IPS DF 6.9 (cell line): ENCODE measurements at regions not wholly inside any gene's neighbourhood (a gene's known extent, or its start where the extent isn't known, plus 50 kb on each side); places are given as distances from the start of the nearest gene placed in this dataset.
"Not testable (repeated sequence)": the region's sequence is repeated elsewhere in the genome, so short reads cannot be mapped to it uniquely, and the experiment has no call there.

Experiments
- DNase-seq: peaks from one replicate; pipeline ENCODE4 v3.0.0-alpha.2; 2013; ENCODE audit warnings: low read depth, low spot score
- H3K27ac ChIP-seq: one replicate; pipeline ENCODE4 v1.5.1; 2013; ENCODE audit warnings: low read length, control low read depth
- H3K27me3 ChIP-seq: 2 replicates; pipeline ENCODE4 v1.6.1; 2013; ENCODE audit warnings: mild to moderate bottlenecking, low read length; ENCODE audit not compliant: control insufficient read depth, insufficient read depth
- H3K36me3 ChIP-seq: 2 replicates; pipeline ENCODE4 v1.6.1; 2013; ENCODE audit warnings: low read length; ENCODE audit not compliant: control insufficient read depth, insufficient read depth
- H3K4me1 ChIP-seq: 2 replicates; pipeline ENCODE4 v1.6.1; 2013; ENCODE audit warnings: low read length; ENCODE audit not compliant: control insufficient read depth, insufficient read depth
- H3K4me3 ChIP-seq: 2 replicates; pipeline ENCODE4 v1.5.1; 2013; ENCODE audit warnings: mild to moderate bottlenecking, low read length
- H3K9me3 ChIP-seq: 2 replicates; pipeline ENCODE4 v1.6.1; 2013; ENCODE audit warnings: low read length, inconsistent platforms; ENCODE audit not compliant: control insufficient read depth, insufficient read depth
- WGBS: extraction: QIAGEN DNeasy Blood & Tissue Kit; methylation state at CpG from one replicate; pipeline ENCODE4 v1.1.7; 2013; ENCODE audit warnings: mixed read lengths, missing lambda C conversion rate; ENCODE audit not compliant: insufficient read length, insufficient coverage; 5-methylcytosine and 5-hydroxymethylcytosine counted together

- no peaks in the 10 kb centered on the region for H3K9me3 ChIP-seq
- no peaks in the 10 kb centered on the region for H3K27me3 ChIP-seq
- no peaks in the 10 kb centered on the region for H3K36me3 ChIP-seq
- no peak overlapping the region for H3K27ac ChIP-seq
- H3K4me1 ChIP-seq, result no peaks in the 10 kb centered on the region
- no CpG with 5 or more reads among the region's 2 CpGs for WGBS
- H3K4me3 ChIP-seq, result no peak overlapping the region
- no peak for DNase-seq
These were observed 1017.8 kb upstream of the CDH10 start for GRCh38 chr5:25662610-25663009.

- not testable (repeated sequence) for H3K4me1 ChIP-seq, H3K27ac ChIP-seq, H3K9me3 ChIP-seq, H3K27me3 ChIP-seq, DNase-seq, H3K36me3 ChIP-seq, H3K4me3 ChIP-seq
- no CpG with 5 or more reads among the region's 7 CpGs for WGBS
These were observed 1005.5 kb upstream of the CDH10 start for GRCh38 chr5:25650316-25650715.

- H3K36me3 ChIP-seq, result no peaks in the 10 kb centered on the region
- H3K27me3 ChIP-seq, result no peaks in the 10 kb centered on the region
- H3K4me1 ChIP-seq, result no peaks in the 10 kb centered on the region
- no CpG with 5 or more reads among the region's 16 CpGs for WGBS
- H3K27ac ChIP-seq, result no peak overlapping the region
- H3K9me3 ChIP-seq, result no peaks in the 10 kb centered on the region
- no peak overlapping the region for H3K4me3 ChIP-seq
- DNase-seq, result no peak
These were observed 1005.0 kb upstream of the CDH10 start for GRCh38 chr5:25649628-25650265.

GRCh38 chr5:25646421-25647341 lies 1001.9 kb upstream of the CDH10 start:
- no peak overlapping the region for H3K27ac ChIP-seq
- H3K36me3 ChIP-seq, result no peaks in the 10 kb centered on the region
- H3K9me3 ChIP-seq, result no peaks in the 10 kb centered on the region
- WGBS, result no CpG with 5 or more reads among the region's 3 CpGs
- H3K4me1 ChIP-seq, result no peaks in the 10 kb centered on the region
- H3K27me3 ChIP-seq, result no peaks in the 10 kb centered on the region
- DNase-seq, result no peak
- H3K4me3 ChIP-seq, result no peak overlapping the region

GRCh38 chr5:25641124-25641523 lies 996.3 kb upstream of the CDH10 start:
- Histone ChIP-seq H3K9me3 (no peaks in the 10 kb centered on the region), H3K4me3 (no peak overlapping the region), H3K27me3 (no peaks in the 10 kb centered on the region), H3K4me1 (no peaks in the 10 kb centered on the region), H3K27ac (no peak overlapping the region), H3K36me3 (no peaks in the 10 kb centered on the region)
- no CpG with 5 or more reads among the region's 2 CpGs for WGBS
- DNase-seq, result no peak

GRCh38 chr5:25619273-25619672 lies 974.5 kb upstream of the CDH10 start:
- H3K27ac ChIP-seq, result no peak overlapping the region
- no peaks in the 10 kb centered on the region for H3K27me3 ChIP-seq
- no peaks in the 10 kb centered on the region for H3K4me1 ChIP-seq
- H3K4me3 ChIP-seq, result no peak overlapping the region
- DNase-seq, result no peak
- no peaks in the 10 kb centered on the region for H3K9me3 ChIP-seq
- no peaks in the 10 kb centered on the region for H3K36me3 ChIP-seq

GRCh38 chr5:25618821-25619220 lies 974.0 kb upstream of the CDH10 start:
- no peaks in the 10 kb centered on the region for H3K27me3 ChIP-seq
- no peak overlapping the region for H3K27ac ChIP-seq
- no peak overlapping the region for H3K4me3 ChIP-seq
- WGBS, result no CpG with 5 or more reads among the region's 2 CpGs
- H3K36me3 ChIP-seq, result no peaks in the 10 kb centered on the region
- no peaks in the 10 kb centered on the region for H3K4me1 ChIP-seq
- DNase-seq, result no peak
- H3K9me3 ChIP-seq, result no peaks in the 10 kb centered on the region

GRCh38 chr5:25614466-25614865 lies 969.7 kb upstream of the CDH10 start:
- H3K4me3 ChIP-seq, result no peak overlapping the region
- H3K27me3 ChIP-seq, result no peaks in the 10 kb centered on the region
- H3K4me1 ChIP-seq, result no peaks in the 10 kb centered on the region
- H3K36me3 ChIP-seq, result no peaks in the 10 kb centered on the region
- no CpG with 5 or more reads among the region's 22 CpGs for WGBS
- DNase-seq, result no peak
- H3K27ac ChIP-seq, result no peak overlapping the region
- H3K9me3 ChIP-seq, result no peaks in the 10 kb centered on the region

- Histone ChIP-seq H3K9me3 (no peaks in the 10 kb centered on the region), H3K36me3 (no peaks in the 10 kb centered on the region), H3K4me3 (no peak overlapping the region), H3K4me1 (no peaks in the 10 kb centered on the region), H3K27me3 (no peaks in the 10 kb centered on the region), H3K27ac (no peak overlapping the region)
- DNase-seq, result no peak
- WGBS, result no CpG with 5 or more reads among the region's 1 CpG
These were observed 959.9 kb upstream of the CDH10 start for GRCh38 chr5:25604681-25605080.

- Histone ChIP-seq H3K9me3 (no peaks in the 10 kb centered on the region), H3K4me3 (no peak overlapping the region), H3K27ac (no peak overlapping the region), H3K36me3 (no peaks in the 10 kb centered on the region), H3K27me3 (no peaks in the 10 kb centered on the region), H3K4me1 (no peaks in the 10 kb centered on the region)
- DNase-seq, result no peak
- WGBS, result no CpG with 5 or more reads among the region's 1 CpG
These were observed 934.3 kb upstream of the CDH10 start for GRCh38 chr5:25579111-25579510.
